BJ (cell line): ENCODE measurements at regions not wholly inside any gene's neighbourhood (a gene's known extent, or its start where the extent isn't known, plus 50 kb on each side); places are given as distances from the start of the nearest gene placed in this dataset.

Source experiments
- CTCF ChIA-PET: fragments of 350-600 bp; formaldehyde crosslinking; extraction: SDS; loops from one replicate; lab custom pipeline; 2021; ENCODE audit warnings: antibody characterized with exemption, inconsistent platforms; lab: Yijun Ruan, JAX
- POLR2A ChIA-PET: fragments of 300-600 bp; sonication (Branson Sonifier 250); formaldehyde crosslinking; extraction: SDS; loops from one replicate; lab custom pipeline; 2021; ENCODE audit warnings: antibody characterized with exemption; lab: Charles Lee
- DNase-seq: peaks from one replicate; pipeline ENCODE4 v3.0.0-alpha.2; 2011; ENCODE audit warnings: low read depth
- H3K27me3 ChIP-seq: 2 replicates; pipeline ENCODE4 v1.6.0; 2011; ENCODE audit warnings: low read length; ENCODE audit not compliant: control insufficient read depth, insufficient read depth
- H3K36me3 ChIP-seq: 2 replicates; pipeline ENCODE4 v1.5.1; 2011; ENCODE audit warnings: low read length; ENCODE audit not compliant: control insufficient read depth, insufficient read depth
- H3K4me3 ChIP-seq: 2 replicates; pipeline ENCODE4 v1.5.1; 2011; ENCODE audit warnings: low read depth, mild to moderate bottlenecking, control low read depth, low read length
- TF ChIP-seq, protein P1 (sequence below): IDR thresholded peaks from 2 replicates; pipeline ENCODE4 v1.5.1; 2011; ENCODE audit warnings: low read depth, mild to moderate bottlenecking, control low read depth, inconsistent platforms, low read length, moderate library complexity; ENCODE audit not compliant: insufficient read depth

DNA sequence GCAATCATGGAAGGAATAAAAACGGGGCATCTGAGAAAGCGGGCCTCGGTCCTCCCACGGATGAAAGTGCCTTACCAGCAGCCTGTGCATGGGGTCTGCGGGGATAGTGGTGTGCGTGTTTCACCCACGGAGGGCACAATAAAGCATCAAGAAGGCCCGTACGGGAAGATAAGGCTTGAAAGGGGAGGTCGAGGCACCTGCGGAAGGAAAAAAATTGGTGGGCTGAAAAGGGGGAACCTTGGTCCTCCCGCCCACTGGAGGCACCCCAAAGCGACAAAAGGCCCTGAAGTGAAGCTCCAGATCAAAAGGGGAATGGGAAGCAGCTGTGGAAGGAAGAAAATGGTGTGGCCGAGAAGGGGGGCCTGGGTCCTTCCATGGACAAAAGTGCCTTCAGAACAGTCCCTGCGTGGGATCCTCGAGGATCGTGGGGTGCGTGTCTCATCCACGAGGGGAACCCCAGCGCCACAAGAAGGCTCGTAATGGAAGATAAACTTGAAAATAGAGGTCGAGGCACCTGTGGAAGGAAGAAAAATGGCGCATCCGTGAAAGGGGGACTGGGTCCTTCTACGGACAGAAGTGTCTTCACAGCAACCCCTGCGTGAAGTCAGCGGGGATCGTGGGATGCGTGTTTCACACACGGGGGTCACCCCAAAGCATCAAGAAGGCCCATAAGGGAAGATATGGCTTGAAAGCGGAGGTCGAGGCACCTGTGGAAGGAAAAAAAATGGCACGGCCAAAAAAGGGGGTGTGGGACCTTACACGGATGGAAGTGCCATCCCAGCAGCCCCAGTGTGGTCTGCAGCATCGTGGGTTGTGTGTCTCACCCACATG lies 276.9 kb downstream of the ALG10 start:
- H3K4me3 ChIP-seq, result no peak overlapping the region
- no peak for DNase-seq
- ChIA-PET CTCF (no interaction called here), POLR2A (no interaction called here)
- H3K27me3 ChIP-seq, result no peaks in the 10 kb centered on the region
- H3K36me3 ChIP-seq, result no peaks in the 10 kb centered on the region
- TF ChIP-seq, protein P1, sequence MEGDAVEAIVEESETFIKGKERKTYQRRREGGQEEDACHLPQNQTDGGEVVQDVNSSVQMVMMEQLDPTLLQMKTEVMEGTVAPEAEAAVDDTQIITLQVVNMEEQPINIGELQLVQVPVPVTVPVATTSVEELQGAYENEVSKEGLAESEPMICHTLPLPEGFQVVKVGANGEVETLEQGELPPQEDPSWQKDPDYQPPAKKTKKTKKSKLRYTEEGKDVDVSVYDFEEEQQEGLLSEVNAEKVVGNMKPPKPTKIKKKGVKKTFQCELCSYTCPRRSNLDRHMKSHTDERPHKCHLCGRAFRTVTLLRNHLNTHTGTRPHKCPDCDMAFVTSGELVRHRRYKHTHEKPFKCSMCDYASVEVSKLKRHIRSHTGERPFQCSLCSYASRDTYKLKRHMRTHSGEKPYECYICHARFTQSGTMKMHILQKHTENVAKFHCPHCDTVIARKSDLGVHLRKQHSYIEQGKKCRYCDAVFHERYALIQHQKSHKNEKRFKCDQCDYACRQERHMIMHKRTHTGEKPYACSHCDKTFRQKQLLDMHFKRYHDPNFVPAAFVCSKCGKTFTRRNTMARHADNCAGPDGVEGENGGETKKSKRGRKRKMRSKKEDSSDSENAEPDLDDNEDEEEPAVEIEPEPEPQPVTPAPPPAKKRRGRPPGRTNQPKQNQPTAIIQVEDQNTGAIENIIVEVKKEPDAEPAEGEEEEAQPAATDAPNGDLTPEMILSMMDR, result no peak

DNA sequence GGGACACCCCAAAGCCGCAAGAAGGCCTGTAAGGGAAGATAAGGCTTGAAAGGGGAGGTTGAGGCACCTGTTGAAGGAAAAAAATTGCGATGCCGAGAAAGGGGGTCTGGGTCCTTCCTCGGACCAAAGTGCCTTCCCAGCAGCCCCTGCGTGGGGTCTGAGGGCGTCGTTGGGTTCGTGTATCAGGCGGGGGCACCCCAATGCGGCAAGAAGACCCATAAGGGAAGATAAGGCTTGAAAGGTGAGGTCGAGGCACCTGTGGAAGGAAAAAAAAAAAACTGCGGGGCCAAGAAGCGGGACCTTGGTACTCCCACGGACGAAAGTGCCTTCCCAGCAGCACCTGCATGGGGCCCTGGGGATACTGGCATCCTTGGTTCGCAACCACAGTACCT lies 277.5 kb downstream of the ALG10 start:
- POLR2A ChIA-PET, result no interaction called here
- no peaks in the 10 kb centered on the region for H3K27me3 ChIP-seq
- CTCF ChIA-PET, result no interaction called here

GRCh38 chr12:34300376-34301250 lies 278.3 kb downstream of the ALG10 start:
- no peaks in the 10 kb centered on the region for H3K27me3 ChIP-seq
- no peak overlapping the region for H3K4me3 ChIP-seq
- ChIA-PET POLR2A (no interaction called here), CTCF (no interaction called here)
- no peaks in the 10 kb centered on the region for H3K36me3 ChIP-seq
- TF ChIP-seq, protein P1, result no peak
- DNase-seq, result no peak

More for the DNA sequence above, 277.5 kb downstream of the ALG10 start:
- no peaks in the 10 kb centered on the region for H3K36me3 ChIP-seq
- TF ChIP-seq, protein P1, result no peak
- no peak for DNase-seq
- no peak overlapping the region for H3K4me3 ChIP-seq

DNA sequence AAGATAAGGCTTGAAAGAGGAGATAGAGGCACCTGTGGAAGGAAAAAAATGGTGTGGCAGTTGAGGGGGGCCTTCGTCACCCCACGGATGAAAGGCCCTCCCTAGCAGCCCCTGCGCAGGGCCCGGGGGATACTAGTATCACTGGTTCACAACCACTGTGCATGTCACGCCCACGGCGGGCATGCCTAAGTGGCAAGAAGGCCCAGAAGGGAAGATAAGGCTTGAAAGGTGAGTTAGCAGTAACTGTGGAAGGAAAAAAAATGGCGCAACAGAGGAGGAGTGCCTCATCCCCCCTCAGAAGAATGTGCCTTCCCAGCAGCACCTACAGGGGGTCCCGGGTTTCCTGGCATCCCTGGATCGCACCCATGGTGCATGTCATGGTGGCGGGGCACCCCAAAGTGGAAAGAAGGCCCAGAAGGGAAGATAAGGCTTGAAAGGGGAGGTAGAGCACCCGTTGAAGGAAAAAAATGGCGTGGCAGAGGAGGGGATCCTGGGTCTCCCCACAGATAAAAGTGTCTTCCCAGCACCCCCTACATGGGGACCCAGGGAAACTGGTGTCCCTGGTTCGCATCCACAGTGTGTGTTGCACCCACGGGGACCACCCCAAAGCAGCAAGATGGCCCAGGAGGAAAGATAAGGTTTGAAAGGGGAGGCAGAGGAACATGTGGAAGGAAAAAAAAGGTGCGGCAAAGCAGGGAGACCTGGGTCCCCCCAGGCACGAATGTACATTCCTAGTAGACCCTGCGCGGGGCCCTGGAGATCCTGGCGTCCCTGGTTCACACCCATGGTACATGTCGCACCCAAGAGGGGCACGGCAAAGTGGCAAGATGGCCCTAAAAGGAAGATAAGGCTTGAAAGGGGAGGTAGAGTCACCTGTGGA lies 279.2 kb downstream of the ALG10 start:
- CTCF ChIA-PET, result no interaction called here
- Histone ChIP-seq H3K4me3 (no peak overlapping the region), H3K27me3 (no peaks in the 10 kb centered on the region), H3K36me3 (no peaks in the 10 kb centered on the region)
- TF ChIP-seq, protein P1, result no peak
- DNase-seq, result no peak
- POLR2A ChIA-PET, result no interaction called here
